ENCODE measurements at regions not wholly inside any gene's neighbourhood (a gene's known extent, or its start where the extent isn't known, plus 50 kb on each side); places are given as distances from the start of the nearest gene placed in this dataset.

GRCh38 chr2:47304654-47305053, 64.5 kb upstream of the EPCAM start:
- ATAC-seq (no peak), DNase-seq (no peak)
- TF ChIP-seq CTCF (IDR thresholded peaks at IDR 0.05) = no peak
- intact Hi-C loops (cut with DNase I) = no loop called here
- Histone ChIP-seq H3K27ac (peak overlapping the region; percentile 81), H3K36me3 (ENCODE audit: insufficient read depth in 1 of 2, low read depth in 1 of 2) (no peaks in the 10 kb centered on the region), H3K9me3 (no peaks in the 10 kb centered on the region), H3K27me3 (ENCODE audit: insufficient read depth in 3 of 3, low read length in 2 of 3) (no peaks in the 10 kb centered on the region), H3K4me3 (no peak overlapping the region), H3K4me1 (peaks cover 28% of the 10 kb centered on the region)
- WGBS, 3 donors = 44 to 66% (median 46%) methylated on average over 4 of the region's 4 CpGs

- no peak for ATAC-seq
- TF ChIP-seq CTCF (IDR thresholded peaks at IDR 0.05) = no peak
- Histone ChIP-seq H3K27me3 (ENCODE audit: insufficient read depth in 3 of 3, low read length in 2 of 3) (no peaks in the 10 kb centered on the region), H3K9me3 (no peaks in the 10 kb centered on the region), H3K4me3 (no peak overlapping the region), H3K27ac (peak overlapping the region; percentile 81), H3K36me3 (ENCODE audit: insufficient read depth in 1 of 2, low read depth in 1 of 2) (no peaks in the 10 kb centered on the region), H3K4me1 (peaks cover 28% of the 10 kb centered on the region)
- 67 to 68% (median 67%) methylated on average over 3 of the region's 3 CpGs for WGBS, 3 donors
- no peak for DNase-seq
- intact Hi-C loops (cut with DNase I) = no loop called here
Observed at GRCh38 chr2:47303341-47304148, 65.6 kb upstream of the EPCAM start.

GRCh38 chr2:47302308-47302707, 66.8 kb upstream of the EPCAM start:
- Histone ChIP-seq H3K36me3 (ENCODE audit: insufficient read depth in 1 of 2, low read depth in 1 of 2) (no peaks in the 10 kb centered on the region), H3K27me3 (ENCODE audit: insufficient read depth in 3 of 3, low read length in 2 of 3) (no peaks in the 10 kb centered on the region), H3K4me1 (peaks cover 28% of the 10 kb centered on the region), H3K4me3 (no peak overlapping the region), H3K27ac (peak overlapping the region; percentile 81), H3K9me3 (no peaks in the 10 kb centered on the region)
- intact Hi-C loops (cut with DNase I) = no loop called here
- DNase-seq = no peak
- ATAC-seq = peak in 3 of 4 donors; percentile 16 to 53 (median 29)
- 28 to 61% (median 33%) methylated on average over 8 of the region's 8 CpGs for WGBS, 3 donors
- TF ChIP-seq CTCF (IDR thresholded peaks at IDR 0.05) = no peak

GRCh38 chr2:47301731-47302130, 67.4 kb upstream of the EPCAM start:
- H3K4me1 ChIP-seq = peaks cover 28% of the 10 kb centered on the region
- H3K27me3 ChIP-seq (ENCODE audit: insufficient read depth in 3 of 3, low read length in 2 of 3) = no peaks in the 10 kb centered on the region
- ATAC-seq (peak; percentile 79 to 91 (median 86)), DNase-seq (no peak)
- H3K36me3 ChIP-seq (ENCODE audit: insufficient read depth in 1 of 2, low read depth in 1 of 2) = no peaks in the 10 kb centered on the region
- no peak overlapping the region for H3K4me3 ChIP-seq
- H3K9me3 ChIP-seq = no peaks in the 10 kb centered on the region
- peak overlapping the region; percentile 81 for H3K27ac ChIP-seq
- whole genome bisulfite sequencing, 3 donors = 34 to 50% (median 37%) methylated on average over 4 of the region's 4 CpGs
- intact Hi-C loops (cut with DNase I) = no loop called here
- TF ChIP-seq CTCF (IDR thresholded peaks at IDR 0.05) = no peak

- DNase-seq (no peak), ATAC-seq (no peak)
- H3K27ac ChIP-seq = peak overlapping the region; percentile 81
- WGBS, 3 donors = 79 to 81% (median 80%) methylated on average over 3 of the region's 3 CpGs
- H3K9me3 ChIP-seq = no peaks in the 10 kb centered on the region
- intact Hi-C loops (cut with DNase I) = no loop called here
- no peak for TF ChIP-seq CTCF (IDR thresholded peaks at IDR 0.05)
- H3K27me3 ChIP-seq (ENCODE audit: insufficient read depth in 3 of 3, low read length in 2 of 3) = no peaks in the 10 kb centered on the region
- no peak overlapping the region for H3K4me3 ChIP-seq
- no peaks in the 10 kb centered on the region for H3K36me3 ChIP-seq (ENCODE audit: insufficient read depth in 1 of 2, low read depth in 1 of 2)
- H3K4me1 ChIP-seq = peaks cover 28% of the 10 kb centered on the region
Observed at GRCh38 chr2:47301277-47301618, 67.9 kb upstream of the EPCAM start.
